Naive thymus-derived CD4-positive, alpha-beta T cell (primary cell): ENCODE measurements at regions not wholly inside any gene's neighbourhood (a gene's known extent, or its start where the extent isn't known, plus 50 kb on each side); places are given as distances from the start of the nearest gene placed in this dataset.

Experiments used
- ATAC-seq: fragments of 150-1000 bp; cut with Tn5 transposase; 2 replicates; pipeline ENCODE4 v1.10.0; 2021; ENCODE audit warnings: mild to moderate bottlenecking, moderate library complexity
- CTCF ChIA-PET: fragments of 350-600 bp; sonication (Branson Sonifier 250); formaldehyde crosslinking; loops from one replicate; lab custom pipeline; 2021; ENCODE audit warnings: antibody characterized with exemption; lab: Charles Lee
- POLR2A ChIA-PET: fragments of 350-600 bp; sonication (Branson Sonifier 250); formaldehyde crosslinking; loops from one replicate; lab custom pipeline; 2021; ENCODE audit warnings: antibody characterized with exemption, inconsistent platforms; lab: Charles Lee
- DNase-seq, 9 donors: peaks; one replicate each; pipeline versions ENCODE4 v3.0.0 to v3.0.0-alpha.2; 2020 to 2022; ENCODE audit warnings: mixed read lengths in 1 of 9
- H3K27ac ChIP-seq: one replicate; pipeline ENCODE4 v1.7.0; 2013; ENCODE audit warnings: mild to moderate bottlenecking, low read depth, low read length, moderate library complexity
- H3K27me3 ChIP-seq, 2 donors: one replicate each; pipeline ENCODE4 v1.7.0; 2013; ENCODE audit warnings: low read length in 2 of 2, mild to moderate bottlenecking in 2 of 2, moderate library complexity in 2 of 2; ENCODE audit not compliant: control insufficient read depth in 2 of 2, insufficient read depth in 2 of 2
- H3K36me3 ChIP-seq, 3 experiments: 1 replicate in 2 of 3; 2 replicates in 1 of 3; pipeline ENCODE4 v1.7.0; 2013; ENCODE audit warnings: low read length in 3 of 3, mild to moderate bottlenecking in 3 of 3, moderate library complexity in 1 of 3; ENCODE audit not compliant: insufficient read depth in 3 of 3, control insufficient read depth in 2 of 3
- H3K4me1 ChIP-seq, 2 donors: one replicate each; pipeline ENCODE4 v1.7.0; 2013; ENCODE audit warnings: low read length in 2 of 2, mild to moderate bottlenecking in 2 of 2, moderate library complexity in 1 of 2; ENCODE audit not compliant: control insufficient read depth in 2 of 2, insufficient read depth in 2 of 2
- H3K4me3 ChIP-seq: 2 replicates; pipeline ENCODE4 v1.7.0; 2013; ENCODE audit warnings: mild to moderate bottlenecking, low read length
- H3K9me3 ChIP-seq, 3 experiments: 1 replicate in 2 of 3; 2 replicates in 1 of 3; pipeline ENCODE4 v1.7.0; 2013; ENCODE audit warnings: low read length in 3 of 3; ENCODE audit not compliant: control insufficient read depth in 2 of 3
- H3K27ac Mint-ChIP-seq, 9 donors: one replicate each; pipeline ENCODE4 v1.8.0; 2020 to 2022; ENCODE audit warnings: mixed read lengths in 9 of 9, mild to moderate bottlenecking in 8 of 9, moderate library complexity in 5 of 9, inconsistent platforms in 2 of 9
- H3K27me3 Mint-ChIP-seq, 5 donors: one replicate each; pipeline ENCODE4 v1.8.0; 2021 to 2022; ENCODE audit warnings: mixed read lengths in 5 of 5, mild to moderate bottlenecking in 1 of 5
- H3K36me3 Mint-ChIP-seq, 5 donors: one replicate each; pipeline ENCODE4 v1.8.0; 2020 to 2022; ENCODE audit warnings: mixed read lengths in 5 of 5, mild to moderate bottlenecking in 3 of 5, inconsistent platforms in 1 of 5
- H3K4me1 Mint-ChIP-seq, 7 donors: one replicate each; pipeline ENCODE4 v1.8.0; 2020 to 2022; ENCODE audit warnings: mixed read lengths in 7 of 7, mild to moderate bottlenecking in 3 of 7, inconsistent platforms in 1 of 7
- H3K4me3 Mint-ChIP-seq, 10 donors: one replicate each; pipeline ENCODE4 v1.8.0; 2020 to 2022; ENCODE audit warnings: mild to moderate bottlenecking in 10 of 10, mixed read lengths in 10 of 10, moderate library complexity in 6 of 10, inconsistent platforms in 2 of 10
- H3K9me3 Mint-ChIP-seq, 11 donors: one replicate each; pipeline ENCODE4 v1.8.0; 2020 to 2022; ENCODE audit warnings: mixed read lengths in 11 of 11, mild to moderate bottlenecking in 4 of 11, inconsistent platforms in 1 of 11, moderate library complexity in 1 of 11
- intact Hi-C, 2 donors: fragments of 100-400 bp; cut with micrococcal nuclease; formaldehyde crosslinking; loops; one replicate each; pipeline ENCODE4 v1.15.1; 2023

GRCh38 chr11:35050541-35050995 is 88.4 kb upstream of the CD44 start:
- no peaks in the 10 kb centered on the region for H3K36me3 ChIP-seq
- peak overlapping the region; percentile 69 for H3K27ac ChIP-seq
- peaks cover 0 to 4% (median 0%) of the 10 kb centered on the region in 5 donors for H3K27me3 Mint-ChIP-seq
- ChIA-PET POLR2A (interaction anchor here (0.6 to 2.8 kb wide), 15 partner anchors 10 to 153 kb away, joined by 3 to 21 read pairs (median 5); partner anchors contain the start of gene CD44), CTCF (interaction anchor here (0.7 to 2.0 kb wide), 7 partner anchors 8 to 52 kb away, joined by 3 to 5 read pairs (median 4); no protein-coding TSS in a partner anchor)
- H3K9me3 Mint-ChIP-seq = peaks cover 0 to 28% (median under 1%) of the 10 kb centered on the region in 11 donors
- H3K36me3 Mint-ChIP-seq = peaks cover 0 to 47% (median 4%) of the 10 kb centered on the region in 5 donors
- peaks cover 57 to 81% (median 71%) of the 10 kb centered on the region in 7 donors for H3K4me1 Mint-ChIP-seq
- peak; percentile 15 for ATAC-seq
- H3K4me3 Mint-ChIP-seq = peak overlapping the region; percentile 76 to 89 (median 82)
- peak in 1 of 9 donors; percentile 23 for DNase-seq
- H3K27ac Mint-ChIP-seq = peak overlapping the region; percentile 90 to 100 (median 98)
- H3K27me3 ChIP-seq = no peaks in the 10 kb centered on the region
- intact Hi-C loops = loop anchor here (2.0 kb wide), 1 partner anchor 16 kb away; no protein-coding TSS in a partner anchor
- no peak overlapping the region for H3K4me3 ChIP-seq
- peaks cover 27 to 56% of the 10 kb centered on the region in 2 donors for H3K4me1 ChIP-seq
- no peaks in the 10 kb centered on the region for H3K9me3 ChIP-seq

- Mint-ChIP-seq H3K36me3 (peaks cover 0 to 37% (median 0%) of the 10 kb centered on the region in 5 donors), H3K27me3 (peaks cover 0 to 4% (median 0%) of the 10 kb centered on the region in 5 donors), H3K4me3 (peak overlapping the region in 4 of 10 donors; percentile 16 to 75 (median 27)), H3K9me3 (peaks cover 0 to 31% (median 3%) of the 10 kb centered on the region in 11 donors), H3K27ac (peak overlapping the region in 7 of 9 donors; percentile 2 to 93 (median 68)), H3K4me1 (peaks cover 30 to 67% (median 50%) of the 10 kb centered on the region in 7 donors)
- peak in 3 of 9 donors; percentile 15 to 40 (median 39) for DNase-seq
- ATAC-seq = no peak
- Histone ChIP-seq H3K27me3 (no peaks in the 10 kb centered on the region), H3K27ac (no peak overlapping the region), H3K9me3 (no peaks in the 10 kb centered on the region), H3K36me3 (no peaks in the 10 kb centered on the region), H3K4me1 (peaks cover 19 to 26% of the 10 kb centered on the region in 2 donors), H3K4me3 (no peak overlapping the region)
- intact Hi-C loops = loop anchor here in 1 of 2 donors (2.0 kb wide), 1 partner anchor 16 kb away; no protein-coding TSS in a partner anchor
- ChIA-PET CTCF (interaction anchor here (1.0 to 1.1 kb wide), 2 partner anchors 13 to 111 kb away, joined by 3 to 4 read pairs; no protein-coding TSS in a partner anchor), POLR2A (interaction anchor here (1.0 to 3.5 kb wide), 4 partner anchors 9 to 83 kb away, joined by 3 to 24 read pairs (median 9); partner anchors contain the start of gene CD44)
Observed at GRCh38 chr11:35056391-35057093, 82.4 kb upstream of the CD44 start.

- Mint-ChIP-seq H3K4me1 (peaks cover 27 to 56% (median 44%) of the 10 kb centered on the region in 7 donors), H3K27ac (peak overlapping the region in 8 of 9 donors; percentile 44 to 93 (median 80)), H3K27me3 (no peaks in the 10 kb centered on the region), H3K9me3 (peaks cover 0 to 24% (median 3%) of the 10 kb centered on the region in 11 donors), H3K36me3 (peaks cover 0 to 29% (median 0%) of the 10 kb centered on the region in 5 donors), H3K4me3 (peak overlapping the region in 7 of 10 donors; percentile 12 to 64 (median 46))
- intact Hi-C loops = loop anchor here in 1 of 2 donors (2.0 kb wide), 1 partner anchor 15 kb away; no protein-coding TSS in a partner anchor
- Histone ChIP-seq H3K4me1 (peaks cover 19 to 24% of the 10 kb centered on the region in 2 donors), H3K36me3 (no peaks in the 10 kb centered on the region), H3K27ac (no peak overlapping the region), H3K4me3 (no peak overlapping the region), H3K9me3 (no peaks in the 10 kb centered on the region), H3K27me3 (no peaks in the 10 kb centered on the region)
- ChIA-PET CTCF (interaction anchor here (0.6 kb wide), 1 partner anchor 83 kb away, joined by 4 read pairs; no protein-coding TSS in a partner anchor), POLR2A (interaction anchor here (0.6 to 3.5 kb wide), 12 partner anchors 9 to 107 kb away, joined by 3 to 24 read pairs (median 4); partner anchors contain the start of gene CD44)
- DNase-seq (peak in 1 of 9 donors; percentile 10), ATAC-seq (peak; percentile 64)
Observed at GRCh38 chr11:35057926-35058668, 80.9 kb upstream of the CD44 start.

GRCh38 chr11:35058669-35059434 is 80.1 kb upstream of the CD44 start:
- no peak overlapping the region for H3K4me3 ChIP-seq
- peak; percentile 69 for ATAC-seq
- no peaks in the 10 kb centered on the region for H3K27me3 Mint-ChIP-seq
- H3K9me3 ChIP-seq = no peaks in the 10 kb centered on the region
- peaks cover 0 to 24% (median 3%) of the 10 kb centered on the region in 11 donors for H3K9me3 Mint-ChIP-seq
- peaks cover 0 to 27% (median 0%) of the 10 kb centered on the region in 5 donors for H3K36me3 Mint-ChIP-seq
- H3K4me3 Mint-ChIP-seq = peak overlapping the region; percentile 2 to 75 (median 48)
- peak overlapping the region in 8 of 9 donors; percentile 44 to 93 (median 80) for H3K27ac Mint-ChIP-seq
- peaks cover 27 to 56% (median 44%) of the 10 kb centered on the region in 7 donors for H3K4me1 Mint-ChIP-seq
- H3K4me1 ChIP-seq = peaks cover 19 to 24% of the 10 kb centered on the region in 2 donors
- peak overlapping the region; percentile 41 for H3K27ac ChIP-seq
- H3K27me3 ChIP-seq = no peaks in the 10 kb centered on the region
- ChIA-PET POLR2A (interaction anchor here (0.6 to 3.5 kb wide), 14 partner anchors 8 to 107 kb away, joined by 3 to 24 read pairs (median 4); partner anchors contain the start of gene CD44), CTCF (interaction anchor here (0.6 to 1.3 kb wide), 4 partner anchors 8 to 247 kb away, joined by 3 to 5 read pairs (median 4); no protein-coding TSS in a partner anchor)
- intact Hi-C loops = loop anchor here in 1 of 2 donors (1.0 kb wide), 1 partner anchor 12 kb away; no protein-coding TSS in a partner anchor
- peak in 2 of 9 donors; percentile 20 for DNase-seq
- no peaks in the 10 kb centered on the region for H3K36me3 ChIP-seq

GRCh38 chr11:35061516-35062440 is 77.2 kb upstream of the CD44 start:
- Histone ChIP-seq H3K36me3 (no peaks in the 10 kb centered on the region), H3K27ac (no peak overlapping the region), H3K4me3 (no peak overlapping the region), H3K9me3 (no peaks in the 10 kb centered on the region), H3K4me1 (peaks cover 32 to 33% of the 10 kb centered on the region in 2 donors), H3K27me3 (no peaks in the 10 kb centered on the region)
- POLR2A ChIA-PET = interaction anchor here (0.5 to 3.0 kb wide), 7 partner anchors 10 to 54 kb away, joined by 3 to 20 read pairs (median 4); no protein-coding TSS in a partner anchor
- Mint-ChIP-seq H3K36me3 (peaks cover 0 to 26% (median 0%) of the 10 kb centered on the region in 5 donors), H3K27ac (peak overlapping the region in 1 of 9 donors; percentile 15), H3K4me3 (no peak overlapping the region), H3K4me1 (peaks cover 35 to 60% (median 53%) of the 10 kb centered on the region in 7 donors), H3K27me3 (peaks cover 0 to 7% (median 0%) of the 10 kb centered on the region in 5 donors), H3K9me3 (peaks cover 0 to 14% (median 0%) of the 10 kb centered on the region in 11 donors)
- ATAC-seq = no peak
- DNase-seq = no peak
- CTCF ChIA-PET = interaction anchor here (1.0 kb wide), 1 partner anchor 63 kb away, joined by 5 read pairs; no protein-coding TSS in a partner anchor
- intact Hi-C loops = no loop called here
